GM12874 (cell line): ENCODE measurements at regions not wholly inside any gene's neighbourhood (a gene's known extent, or its start where the extent isn't known, plus 50 kb on each side); places are given as distances from the start of the nearest gene placed in this dataset.

ENCODE experiments used
- TF ChIP-seq, protein P1 (sequence below): IDR thresholded peaks from 2 replicates; pipeline ENCODE4 v1.5.1; 2011; ENCODE audit warnings: low read depth, mild to moderate bottlenecking, control low read depth, low read length, moderate library complexity; ENCODE audit not compliant: insufficient read depth

DNA sequence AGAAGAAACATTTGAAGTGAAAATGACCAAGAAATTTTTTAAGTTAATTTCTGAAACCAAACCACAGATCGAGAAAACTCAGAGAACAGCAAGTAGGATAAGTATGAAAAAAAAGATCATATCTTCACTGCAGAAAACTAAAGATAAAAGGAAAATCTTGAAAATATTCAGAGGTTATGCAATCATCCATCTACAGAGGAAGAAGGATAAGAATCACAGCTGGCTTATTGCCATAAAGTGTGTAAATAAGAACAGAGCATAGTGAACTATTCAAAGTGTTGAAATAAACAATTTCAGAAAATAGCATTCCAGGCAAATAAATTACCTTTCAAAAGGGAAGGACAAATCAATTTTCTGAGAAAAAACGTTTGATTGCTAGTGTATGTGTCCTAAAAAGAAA is 1191.7 kb upstream of the CDH6 start:
- TF ChIP-seq, protein P1, sequence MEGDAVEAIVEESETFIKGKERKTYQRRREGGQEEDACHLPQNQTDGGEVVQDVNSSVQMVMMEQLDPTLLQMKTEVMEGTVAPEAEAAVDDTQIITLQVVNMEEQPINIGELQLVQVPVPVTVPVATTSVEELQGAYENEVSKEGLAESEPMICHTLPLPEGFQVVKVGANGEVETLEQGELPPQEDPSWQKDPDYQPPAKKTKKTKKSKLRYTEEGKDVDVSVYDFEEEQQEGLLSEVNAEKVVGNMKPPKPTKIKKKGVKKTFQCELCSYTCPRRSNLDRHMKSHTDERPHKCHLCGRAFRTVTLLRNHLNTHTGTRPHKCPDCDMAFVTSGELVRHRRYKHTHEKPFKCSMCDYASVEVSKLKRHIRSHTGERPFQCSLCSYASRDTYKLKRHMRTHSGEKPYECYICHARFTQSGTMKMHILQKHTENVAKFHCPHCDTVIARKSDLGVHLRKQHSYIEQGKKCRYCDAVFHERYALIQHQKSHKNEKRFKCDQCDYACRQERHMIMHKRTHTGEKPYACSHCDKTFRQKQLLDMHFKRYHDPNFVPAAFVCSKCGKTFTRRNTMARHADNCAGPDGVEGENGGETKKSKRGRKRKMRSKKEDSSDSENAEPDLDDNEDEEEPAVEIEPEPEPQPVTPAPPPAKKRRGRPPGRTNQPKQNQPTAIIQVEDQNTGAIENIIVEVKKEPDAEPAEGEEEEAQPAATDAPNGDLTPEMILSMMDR, result no peak

DNA sequence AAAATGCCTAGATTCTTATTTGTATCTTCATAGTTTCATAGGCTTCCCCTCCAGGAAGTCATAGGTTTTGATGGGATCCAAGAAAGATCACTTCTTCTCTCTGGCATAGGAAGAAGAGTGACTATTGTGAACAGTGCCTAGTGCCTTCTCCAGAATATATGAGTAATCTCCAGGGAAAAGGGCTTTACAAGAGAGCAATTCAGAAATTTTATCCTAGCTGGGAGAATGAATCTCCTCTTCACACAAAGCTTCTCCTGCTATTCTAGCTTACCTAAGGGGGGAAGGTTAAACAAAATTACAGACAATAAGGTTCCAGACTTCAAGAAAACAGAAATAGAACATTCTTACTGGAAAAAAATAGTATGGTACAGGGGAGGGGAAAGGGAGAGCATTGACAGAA is 1193.3 kb upstream of the CDH6 start:
- TF ChIP-seq, protein P1, result no peak

DNA sequence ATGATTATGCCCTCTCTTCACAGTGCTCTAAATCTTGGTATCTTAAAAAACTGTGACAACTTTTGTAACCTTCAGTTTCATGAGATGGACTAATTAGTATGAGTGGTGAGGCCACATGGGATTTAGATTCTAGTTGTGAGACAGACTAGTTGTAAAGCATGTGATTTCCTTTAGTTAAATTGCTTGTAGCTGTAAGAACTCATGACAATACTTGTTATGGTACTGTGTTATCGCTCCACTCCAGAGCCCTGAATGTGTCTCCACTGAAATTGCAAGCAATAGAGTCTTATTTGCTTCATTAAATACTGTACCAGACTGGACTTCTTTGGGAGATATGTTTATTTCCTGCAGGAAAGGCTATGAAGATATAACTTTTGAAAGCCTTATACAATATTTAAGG is 1198.3 kb upstream of the CDH6 start:
- TF ChIP-seq, protein P1, result no peak

DNA sequence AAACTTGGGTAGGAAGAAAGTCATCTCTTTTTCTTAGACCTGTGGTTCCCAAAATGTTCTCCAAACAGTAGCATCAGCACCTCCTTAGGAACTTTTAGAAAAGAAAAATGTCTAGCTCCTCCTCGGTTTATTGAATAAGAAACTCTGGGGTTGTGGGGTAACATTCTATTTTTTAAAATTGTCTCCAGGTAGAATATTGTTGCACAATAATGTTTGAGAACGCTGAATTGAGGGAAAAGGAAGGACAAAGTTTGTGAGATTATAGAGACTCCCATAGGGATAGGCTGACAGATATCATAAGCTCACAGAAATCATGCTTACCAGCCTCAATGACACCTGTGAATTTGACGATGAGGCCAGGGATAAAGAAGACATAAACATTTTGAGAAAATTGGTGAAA is 1199.0 kb upstream of the CDH6 start:
- TF ChIP-seq, protein P1, result no peak

DNA sequence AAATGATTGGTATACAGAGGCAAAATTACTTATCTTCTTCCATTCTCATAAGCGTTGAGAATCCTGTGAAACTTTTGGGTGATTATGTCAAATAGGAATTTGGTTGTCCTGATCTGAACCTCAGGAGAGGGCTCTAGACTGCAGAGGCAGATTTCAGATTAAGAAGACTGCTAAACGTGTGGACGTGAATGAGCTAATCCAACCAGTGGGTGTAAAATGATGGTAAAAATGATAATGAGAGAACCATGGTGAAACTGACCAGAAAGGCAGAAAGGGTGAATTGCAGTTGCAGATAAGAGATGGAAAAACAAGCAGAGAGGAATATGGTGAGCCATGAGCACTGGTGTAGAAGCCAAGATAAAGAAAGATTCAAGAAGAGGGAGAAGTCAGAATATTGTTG is 1200.2 kb upstream of the CDH6 start:
- TF ChIP-seq, protein P1, result no peak

DNA sequence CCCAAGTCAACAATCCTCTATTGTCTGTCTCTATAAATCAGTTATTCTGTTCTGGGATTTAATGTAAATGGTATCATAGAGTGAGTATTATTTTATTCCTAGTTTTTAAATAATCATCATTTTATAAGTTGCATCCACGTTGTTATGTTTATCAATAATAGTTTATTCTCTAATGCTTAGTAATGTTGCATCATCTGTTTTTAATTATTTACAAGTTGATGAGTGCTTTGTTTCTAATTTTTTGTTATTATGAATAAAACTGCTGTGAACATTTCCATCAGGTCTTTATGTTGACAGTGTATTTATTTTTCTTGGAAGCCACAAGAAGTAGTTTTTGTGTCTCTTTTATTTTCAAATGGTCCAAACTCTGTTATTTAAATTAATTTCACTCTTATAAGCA is 1201.2 kb upstream of the CDH6 start:
- TF ChIP-seq, protein P1, result no peak

DNA sequence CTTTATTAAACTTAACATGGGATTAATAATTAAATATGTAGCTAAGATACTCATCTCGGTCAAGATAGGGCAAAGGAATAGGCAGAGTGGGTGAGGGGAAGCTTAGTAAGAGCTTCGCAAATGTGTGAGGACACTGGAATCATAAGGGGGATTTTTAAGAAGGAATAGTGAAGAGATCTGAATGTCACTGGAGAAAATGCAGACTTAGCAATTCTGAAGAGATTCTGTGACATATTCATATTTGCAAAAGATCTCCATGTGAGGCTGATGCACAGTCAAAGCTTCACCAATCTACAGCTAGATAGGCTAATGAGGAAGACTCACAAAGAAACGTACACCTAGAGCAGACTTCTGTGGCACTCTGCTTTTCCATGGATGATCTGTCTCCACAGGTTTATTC is 1202.8 kb upstream of the CDH6 start:
- TF ChIP-seq, protein P1, result no peak

DNA sequence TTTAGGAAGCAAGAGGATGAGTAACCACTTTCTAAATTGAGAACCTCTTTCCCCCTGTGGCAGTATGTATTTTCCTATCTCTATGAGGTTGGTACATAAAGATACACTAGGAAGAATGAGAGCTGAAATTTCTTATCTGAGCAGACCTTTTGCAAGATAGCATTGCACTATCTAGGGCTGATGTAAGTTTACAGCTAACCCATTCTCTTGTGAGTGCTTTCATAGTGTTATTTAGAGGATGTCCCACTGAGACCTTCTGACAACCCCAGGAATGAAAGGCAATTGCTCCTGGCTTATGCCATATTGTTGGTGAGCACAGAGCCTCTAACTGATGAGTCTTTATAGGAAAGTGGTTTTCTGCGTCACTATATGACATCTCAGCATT is 1209.3 kb upstream of the CDH6 start:
- TF ChIP-seq, protein P1, result no peak
